ENCODE measurements at regions not wholly inside any gene's neighbourhood (a gene's known extent, or its start where the extent isn't known, plus 50 kb on each side); places are given as distances from the start of the nearest gene placed in this dataset.
"Not testable (repeated sequence)": the region's sequence is repeated elsewhere in the genome, so short reads cannot be mapped to it uniquely, and the experiment has no call there.

DNA sequence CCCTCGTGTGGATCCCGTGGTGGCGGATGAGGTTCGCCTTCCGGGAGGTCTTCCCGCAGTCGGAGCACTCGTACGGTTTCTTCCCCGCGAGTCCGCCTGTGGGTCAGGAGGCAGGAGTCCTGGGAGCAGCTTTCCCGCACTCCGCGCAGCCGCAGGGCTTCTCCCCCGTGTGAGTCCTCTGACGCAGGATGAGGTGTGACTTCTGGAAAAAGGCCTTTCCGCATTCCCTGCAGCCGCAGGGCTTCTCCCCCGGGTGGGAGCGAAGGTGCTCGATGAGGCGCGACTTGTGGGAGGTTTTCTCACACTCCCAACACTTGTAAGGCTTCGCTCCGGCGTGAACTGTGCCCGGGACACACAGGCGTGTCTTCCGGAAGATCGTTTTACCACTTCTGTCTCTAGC lies 68.8 kb upstream of the WIPI2 start:
- DNase-seq = not testable (repeated sequence)

DNA sequence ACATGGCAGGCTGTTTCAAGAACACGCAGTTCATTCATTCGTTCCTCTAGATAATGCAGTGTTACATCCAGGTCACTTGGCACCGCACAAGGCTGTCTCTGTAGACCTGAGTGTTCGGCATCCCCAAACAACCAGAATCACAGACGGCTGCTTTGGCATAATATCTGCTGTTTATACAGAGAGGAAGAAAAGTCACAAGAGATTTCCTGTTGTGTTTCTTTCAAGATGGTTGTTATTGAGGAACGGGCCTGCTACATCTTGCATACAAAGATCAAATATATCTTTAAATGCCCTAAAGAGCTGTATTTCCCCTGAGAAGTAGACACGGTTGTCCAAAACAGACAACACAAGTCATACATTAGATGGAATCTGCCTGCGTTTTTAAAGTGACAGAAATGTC lies 58.8 kb upstream of the WIPI2 start:
- DNase-seq = not testable (repeated sequence)

DNA sequence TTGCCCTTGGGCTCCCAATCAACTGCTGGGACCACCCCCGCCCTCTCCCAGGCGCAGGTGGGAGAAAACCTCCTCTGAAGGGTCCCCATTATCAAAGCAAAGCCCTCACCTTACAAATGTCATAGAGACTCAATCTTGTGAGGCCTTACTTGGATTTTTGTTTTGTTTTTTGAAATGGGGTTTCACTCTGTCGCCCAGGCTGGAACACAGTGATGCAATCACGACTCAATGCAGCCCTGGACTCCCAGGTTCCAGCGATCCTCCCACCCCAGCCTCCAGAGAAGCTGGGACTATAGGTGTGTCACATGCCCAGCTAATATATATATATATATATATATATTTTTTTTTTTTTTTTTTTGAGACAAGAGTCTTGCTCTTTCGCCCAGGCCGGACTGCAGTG lies 57.5 kb upstream of the WIPI2 start:
- no peak for DNase-seq

DNA sequence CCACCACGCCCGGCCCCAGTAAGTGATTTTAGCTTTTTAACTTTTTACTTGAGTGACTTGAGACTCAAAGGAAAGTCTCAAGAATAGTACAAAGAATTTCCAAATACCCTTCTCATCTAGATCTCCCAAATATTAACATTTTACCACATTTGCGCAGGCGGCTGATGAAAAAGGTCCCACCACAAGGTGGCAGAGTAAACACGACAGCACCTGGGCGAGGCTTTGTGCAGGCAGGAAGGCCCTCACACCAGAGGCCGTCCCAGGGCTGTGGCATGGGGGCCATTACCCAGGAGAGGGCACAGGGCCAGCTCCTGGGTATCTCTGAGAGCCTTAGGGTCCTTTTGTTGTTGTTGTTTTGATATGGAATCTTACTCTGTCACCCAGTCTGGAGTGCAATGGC lies 50.0 kb upstream of the WIPI2 start:
- DNase-seq = peak in 11 of 56 donors; percentile 1 to 31 (median 3)
